HK-2 (cell line): ENCODE measurements at regions not wholly inside any gene's neighbourhood (a gene's known extent, or its start where the extent isn't known, plus 50 kb on each side); places are given as distances from the start of the nearest gene placed in this dataset.

Experiments
- DNase-seq: peaks from one replicate; pipeline ENCODE4 v3.0.0-alpha.2; 2018; ENCODE audit not compliant: unreplicated experiment

DNA sequence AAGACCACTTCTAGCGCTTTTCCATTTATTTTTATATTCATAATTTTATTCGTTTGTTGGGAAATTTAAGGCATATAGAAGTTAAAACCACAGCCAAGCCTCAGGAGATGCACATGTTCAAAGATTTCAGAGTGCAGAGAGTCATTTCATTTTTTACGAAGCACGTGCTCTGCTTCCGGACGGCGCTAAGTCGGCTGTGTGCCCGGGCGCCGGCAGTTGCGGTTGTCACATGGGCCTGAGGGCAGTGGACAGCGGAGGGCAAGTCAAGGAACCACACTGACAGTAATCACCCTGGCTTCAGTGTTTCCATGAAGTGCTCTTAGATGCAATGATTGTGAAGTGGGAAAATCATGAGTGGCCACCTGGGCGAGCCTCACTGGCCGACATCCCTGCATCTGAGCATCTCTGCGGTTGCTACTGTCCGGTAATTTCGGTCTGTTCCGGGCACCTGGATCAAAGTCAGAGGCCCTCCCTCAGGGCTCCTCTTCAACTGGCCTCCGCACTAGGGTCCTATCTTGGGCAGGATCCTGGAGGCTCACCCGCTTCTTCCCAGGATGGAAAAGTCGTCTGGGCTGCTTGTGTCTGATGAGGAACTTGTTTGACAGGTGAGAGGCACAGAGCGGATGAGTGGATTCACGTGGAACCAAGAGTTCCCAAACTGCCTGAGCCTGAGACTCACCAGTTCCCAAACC, 90.8 kb downstream of the DACT2 start:
- no peak for DNase-seq

DNA sequence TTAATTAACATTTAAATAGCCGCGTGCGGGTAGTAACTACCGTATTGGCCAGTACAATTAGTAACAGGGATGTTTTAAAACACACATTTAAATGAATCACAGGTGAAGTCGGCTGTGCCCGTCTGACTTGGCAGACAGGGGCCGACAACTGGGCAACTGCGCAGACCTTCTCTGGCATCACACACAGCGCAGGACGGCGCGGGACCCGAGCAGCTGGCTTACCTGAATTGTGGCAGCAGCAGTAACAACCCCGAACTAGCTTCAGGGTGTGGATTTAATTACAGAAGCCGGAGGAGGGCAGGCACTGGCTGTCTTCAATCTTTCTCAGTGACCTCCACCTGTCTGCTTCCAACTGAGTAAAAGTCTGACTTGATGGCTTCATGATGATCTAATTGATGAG, 91.7 kb downstream of the DACT2 start:
- no peak for DNase-seq

DNA sequence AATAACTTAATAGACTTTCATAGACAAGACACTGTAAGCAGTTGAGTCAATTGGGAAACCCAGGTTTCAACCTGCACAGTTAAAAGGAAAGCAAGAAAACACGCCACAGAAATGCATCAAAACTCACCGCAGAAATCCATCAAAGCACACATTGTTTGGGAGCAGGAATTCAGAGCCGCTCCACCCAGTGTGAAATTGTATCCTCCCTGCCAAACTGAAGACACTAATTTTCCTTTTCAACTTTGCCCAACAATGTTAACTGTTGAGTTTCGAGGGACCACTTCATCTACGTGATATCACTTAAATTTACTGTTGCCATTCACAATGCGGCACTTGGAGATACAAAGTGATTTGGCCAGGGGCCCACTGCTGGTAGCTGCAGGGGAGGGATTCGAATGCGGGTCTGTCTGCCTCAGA, 92.7 kb downstream of the DACT2 start:
- no peak for DNase-seq

DNA sequence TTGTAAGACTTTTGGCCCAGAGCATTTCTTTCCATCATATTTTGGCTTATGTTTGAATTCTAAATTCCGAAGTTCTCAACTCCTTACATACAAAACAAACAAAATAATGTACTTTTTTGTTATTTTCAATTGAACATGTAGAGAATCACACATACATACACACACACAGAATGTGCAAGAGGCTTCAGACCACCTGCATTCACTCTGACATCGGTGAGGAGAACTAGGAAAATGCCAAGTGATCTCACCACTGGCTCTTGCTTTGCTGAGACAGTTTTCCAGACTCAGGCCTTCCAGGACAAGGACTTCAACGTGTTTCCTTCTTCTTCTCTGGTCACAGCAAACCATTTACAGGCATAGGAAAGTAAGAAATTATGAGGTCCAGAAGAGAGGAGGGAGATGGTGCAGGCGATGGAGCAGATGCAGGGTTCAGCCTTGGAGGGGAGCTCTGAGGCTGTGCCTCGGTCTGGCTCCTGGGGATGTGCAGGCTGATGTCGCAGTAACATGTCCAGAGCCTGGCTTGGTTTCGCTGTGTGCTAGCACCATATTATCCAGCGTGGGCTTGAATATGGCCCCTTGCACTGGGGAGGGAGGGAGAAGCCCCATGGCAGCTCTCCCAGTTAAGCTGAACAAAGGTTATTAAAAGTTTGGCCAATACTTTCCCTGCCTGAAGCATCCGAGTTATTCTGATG, 93.4 kb downstream of the DACT2 start:
- DNase-seq: no peak

DNA sequence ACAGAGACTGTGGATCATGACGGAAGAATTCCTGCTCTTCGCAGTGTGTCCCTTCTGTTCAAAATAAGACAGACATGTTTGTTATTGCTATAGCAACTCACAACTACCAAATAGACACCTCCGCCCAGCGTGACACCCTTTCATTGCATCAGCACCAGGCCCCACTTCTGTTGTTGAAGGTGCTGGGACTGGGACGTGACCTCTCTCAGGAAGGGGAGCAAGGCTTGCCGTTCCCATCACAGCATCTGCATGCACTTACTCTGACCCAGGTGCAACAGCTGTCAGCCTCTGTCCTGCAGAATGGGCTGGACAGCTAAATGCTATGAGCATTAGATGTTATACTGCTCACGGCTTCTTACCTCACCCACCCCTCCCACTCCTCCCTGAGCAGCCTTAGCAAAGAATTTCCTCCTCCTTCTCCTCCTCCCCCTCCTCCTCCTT, 94.1 kb downstream of the DACT2 start:
- no peak for DNase-seq

DNA sequence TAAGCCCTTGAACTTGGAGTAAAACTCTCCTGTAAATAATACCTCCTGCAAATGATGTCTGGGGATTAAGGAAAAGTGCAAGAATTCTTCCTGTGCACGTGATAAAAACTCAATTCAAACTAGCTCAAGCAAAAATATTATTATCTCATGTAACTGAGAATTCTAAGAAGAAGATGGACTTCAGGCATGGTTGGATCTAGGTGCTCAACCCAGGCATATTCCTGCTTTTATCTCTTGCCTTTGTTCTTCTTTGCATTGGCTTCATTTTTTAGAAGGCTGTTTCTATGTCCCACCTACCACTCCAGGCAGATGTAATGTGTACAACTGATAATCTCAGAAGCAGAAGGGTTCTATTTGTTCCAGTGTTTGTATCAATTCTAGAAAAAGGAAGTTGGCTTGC, 95.8 kb downstream of the DACT2 start:
- no peak for DNase-seq

DNA sequence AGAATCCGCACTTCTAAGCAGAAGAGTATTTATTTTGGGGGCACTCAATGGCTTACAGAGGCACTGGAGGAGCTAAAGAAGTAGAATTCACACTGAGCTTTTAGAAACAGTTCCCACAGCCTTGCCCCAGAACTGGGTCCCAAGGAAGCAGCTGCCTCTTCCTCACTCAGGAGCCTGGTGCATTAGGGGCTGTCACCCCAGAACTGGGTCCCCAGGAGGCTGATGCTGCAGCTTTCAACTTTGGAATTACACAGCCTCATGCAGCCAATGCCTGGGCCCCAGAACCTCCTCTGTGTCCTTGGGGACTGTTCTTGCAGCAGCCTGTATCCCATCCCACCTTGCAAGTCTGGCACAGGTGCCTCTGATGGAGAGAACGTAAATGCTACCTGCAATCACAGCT, 96.4 kb downstream of the DACT2 start:
- DNase-seq: no peak

DNA sequence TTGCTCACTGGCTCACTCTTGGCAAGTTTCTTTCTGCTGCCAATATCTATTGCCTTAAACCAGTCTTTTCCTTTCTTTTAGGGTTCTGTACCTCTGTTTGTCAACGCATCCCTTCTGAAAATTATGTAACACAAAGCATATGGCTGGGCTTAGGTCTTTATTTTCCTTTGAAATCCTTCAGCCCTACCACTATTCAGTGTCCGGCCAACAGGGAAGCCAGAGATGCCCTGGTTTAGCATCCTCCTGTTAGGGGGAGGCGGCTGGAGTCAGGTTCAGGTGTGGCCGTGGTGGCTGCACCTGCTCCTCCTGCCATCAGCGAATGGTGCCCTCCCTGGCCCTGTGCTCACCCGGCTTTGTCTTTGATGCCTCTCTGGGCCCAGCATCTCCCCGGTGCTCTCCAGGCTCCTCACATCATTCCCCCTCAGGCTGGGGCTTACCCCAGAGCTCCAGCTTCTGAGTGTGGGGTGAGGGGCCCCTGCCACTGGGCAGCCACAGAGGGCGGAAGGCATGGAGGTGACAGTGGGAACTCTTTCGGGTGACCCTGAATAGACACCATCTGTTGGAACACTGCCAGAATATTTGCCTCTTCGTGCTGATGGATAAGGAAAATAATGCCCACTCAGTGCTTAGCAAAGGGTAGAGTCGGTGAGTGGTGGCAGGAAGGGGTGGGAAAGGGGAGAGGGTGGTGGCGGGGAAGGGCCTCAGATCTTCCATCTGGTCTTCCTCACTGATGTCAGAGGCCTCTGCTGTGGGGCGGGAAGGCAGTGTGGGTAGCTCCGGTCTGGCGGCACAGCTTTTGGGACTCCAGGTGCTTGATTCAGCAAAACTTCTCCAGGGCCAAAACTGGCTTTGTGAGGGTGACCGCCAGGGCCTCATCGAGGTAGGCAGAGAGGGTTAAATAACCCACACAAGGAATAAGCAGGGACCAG, 97.2 kb downstream of the DACT2 start:
- no peak for DNase-seq

DNA sequence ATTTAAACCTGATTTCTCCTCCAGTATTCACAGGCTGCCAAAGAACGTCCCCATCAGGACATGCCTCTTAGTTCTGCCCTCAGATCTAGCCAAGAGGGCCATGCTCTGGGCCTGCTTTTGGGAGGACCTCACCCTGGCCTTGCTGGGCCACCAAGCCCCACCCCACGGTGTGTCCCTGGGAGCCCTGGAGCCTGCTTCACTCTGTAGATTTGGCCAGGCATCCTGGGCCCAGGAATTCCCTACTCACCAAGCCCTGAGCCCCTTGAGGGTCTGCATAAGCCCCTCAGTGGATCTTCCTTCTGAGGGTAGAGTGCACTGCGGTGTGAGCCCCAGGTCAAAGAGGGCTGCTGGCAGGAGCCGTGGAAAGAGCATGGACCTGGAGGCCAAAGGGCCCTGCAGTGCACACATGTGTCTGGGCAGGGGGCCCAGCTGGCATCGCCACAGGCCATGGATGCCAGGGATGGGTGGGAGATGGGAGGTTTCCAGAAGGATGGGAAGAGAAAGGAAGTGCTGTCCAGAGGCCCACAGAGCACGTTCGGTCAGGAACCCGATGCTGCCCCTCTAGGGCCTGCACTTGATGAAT, 98.0 kb downstream of the DACT2 start:
- no peak for DNase-seq

DNA sequence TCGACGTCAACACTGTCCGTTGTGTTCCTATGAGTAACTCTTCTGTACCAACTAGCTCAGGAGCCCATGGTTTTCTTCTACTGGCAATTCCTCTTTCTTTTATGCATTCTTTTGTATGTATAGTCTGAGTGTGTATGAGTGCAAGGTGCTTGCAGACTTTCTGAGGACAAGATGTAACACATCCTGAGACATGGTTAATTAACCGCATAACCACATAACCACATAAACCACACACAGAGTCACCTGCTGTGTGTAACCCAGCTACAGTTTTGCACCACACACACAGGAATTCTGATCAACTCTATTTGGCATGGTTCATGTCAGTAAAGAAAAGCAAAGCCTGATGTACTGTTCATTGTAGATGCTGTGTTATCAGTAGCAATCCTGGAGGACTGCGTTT, 98.6 kb downstream of the DACT2 start:
- DNase-seq: no peak

DNA sequence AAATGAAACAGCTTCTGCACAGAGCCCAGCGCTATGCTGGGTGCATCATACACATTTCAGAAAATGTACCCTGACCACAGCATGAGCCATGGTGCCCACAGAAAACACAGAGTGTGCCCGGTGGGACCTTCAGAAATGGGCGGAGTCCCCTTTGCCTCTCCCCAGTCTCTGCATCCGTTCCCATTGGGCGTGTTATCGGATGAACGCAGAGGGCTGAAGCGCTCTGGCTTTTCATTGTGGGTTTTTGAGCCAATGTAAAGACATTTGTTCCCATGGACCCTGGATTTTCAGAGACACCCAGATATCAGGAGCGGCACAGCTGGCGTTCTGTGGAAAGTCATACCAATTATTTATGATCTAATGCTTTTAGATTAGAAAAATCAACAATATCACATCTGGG, 99.8 kb downstream of the DACT2 start:
- DNase-seq: no peak

DNA sequence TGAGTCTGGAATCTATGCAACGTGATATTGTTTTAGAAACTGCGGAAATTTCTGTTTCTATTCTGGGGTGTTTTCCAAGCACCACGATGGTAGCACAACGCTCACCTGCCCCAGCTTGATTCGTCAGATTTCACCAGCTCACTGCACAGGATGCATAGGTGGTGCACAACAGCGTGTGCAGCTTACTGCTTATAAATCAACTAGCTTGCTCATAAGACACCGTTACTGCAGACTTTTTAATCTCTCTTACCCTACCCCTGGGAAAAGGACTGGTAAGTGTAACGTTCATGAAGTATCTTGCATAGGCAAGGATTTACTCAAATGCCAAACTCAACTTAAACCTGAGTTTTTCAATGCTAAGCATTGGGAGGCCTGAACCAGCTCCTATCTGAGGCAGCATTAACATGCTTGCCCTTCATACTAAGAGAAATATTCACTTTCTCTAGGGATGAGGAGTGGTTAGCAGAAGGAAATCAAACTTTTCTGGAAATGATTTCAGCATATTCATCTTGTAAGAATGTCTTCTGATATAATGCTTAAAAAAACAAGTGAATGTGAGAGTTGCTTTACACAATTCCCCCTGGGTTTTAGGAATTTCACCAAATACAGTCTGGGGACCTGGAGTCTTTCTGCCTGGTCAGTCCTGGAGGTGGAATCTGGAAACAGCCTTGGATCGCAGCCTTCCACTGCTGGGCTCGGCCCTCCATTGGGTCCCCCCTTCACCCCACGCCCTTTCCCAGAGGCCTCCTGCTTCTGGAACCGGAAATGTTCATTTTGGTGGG, 100.6 kb downstream of the DACT2 start:
- no peak for DNase-seq

DNA sequence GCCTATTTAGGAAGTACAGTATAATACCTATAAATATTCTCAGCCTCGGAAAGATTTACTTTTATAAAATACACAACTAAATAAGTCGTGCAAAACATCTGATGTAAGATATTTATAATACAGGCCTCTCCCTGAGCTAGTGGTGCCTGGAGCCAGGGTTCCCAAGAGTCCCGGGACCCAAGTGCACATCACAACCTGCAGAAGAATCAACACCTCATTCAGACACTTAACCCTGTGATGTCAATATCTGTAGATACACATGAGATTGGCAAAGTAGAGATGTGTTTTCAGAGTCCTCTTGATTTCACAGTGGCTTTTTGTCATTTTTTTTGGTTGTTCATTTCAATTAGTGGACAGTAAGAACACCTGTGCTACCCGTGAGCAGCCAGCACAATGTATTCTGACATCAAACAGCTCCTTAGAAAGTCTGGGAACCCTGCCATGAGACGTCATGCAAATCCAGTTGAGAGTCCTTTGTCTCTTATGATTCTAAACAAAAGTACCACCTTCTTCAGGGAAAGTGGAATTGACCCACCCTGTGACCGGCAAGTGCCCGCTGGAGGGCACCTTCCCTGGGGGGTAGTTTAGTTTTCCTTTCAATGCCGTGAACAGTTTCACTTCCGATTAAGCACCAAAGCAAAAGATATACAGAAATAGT, 101.6 kb downstream of the DACT2 start:
- DNase-seq: no peak

DNA sequence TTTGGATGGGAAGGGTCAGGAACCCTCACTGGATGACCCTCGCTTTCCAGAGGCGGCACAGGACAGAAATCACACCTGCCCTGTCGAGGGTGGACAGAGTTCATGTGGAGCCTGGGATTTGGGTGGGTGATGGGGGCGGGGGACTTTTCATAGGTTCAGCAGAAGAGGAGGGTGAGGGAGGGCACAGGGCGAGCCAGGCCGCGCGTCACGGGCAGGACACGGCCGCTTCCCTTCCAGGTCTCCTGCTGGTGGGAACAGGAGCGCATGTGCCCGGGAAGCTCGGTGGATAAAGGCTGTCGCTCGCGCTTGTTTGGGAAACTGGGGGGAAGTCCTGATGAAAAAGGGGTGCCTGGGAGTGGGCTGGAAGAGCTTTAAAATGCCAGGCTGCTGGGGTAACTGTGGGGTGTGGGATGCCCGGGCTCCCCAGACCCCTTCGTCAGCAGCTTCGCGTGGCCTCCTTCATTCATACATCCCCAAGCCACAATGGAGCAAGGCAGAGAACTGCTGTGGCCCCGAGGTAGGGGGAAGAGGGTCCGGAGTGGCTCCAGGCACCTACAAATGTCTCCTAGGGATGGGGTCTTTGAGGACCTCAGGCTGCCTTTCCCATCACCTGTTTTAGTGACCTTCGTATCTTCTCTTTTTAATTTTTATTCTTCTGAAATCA, 102.2 kb downstream of the DACT2 start:
- no peak for DNase-seq

DNA sequence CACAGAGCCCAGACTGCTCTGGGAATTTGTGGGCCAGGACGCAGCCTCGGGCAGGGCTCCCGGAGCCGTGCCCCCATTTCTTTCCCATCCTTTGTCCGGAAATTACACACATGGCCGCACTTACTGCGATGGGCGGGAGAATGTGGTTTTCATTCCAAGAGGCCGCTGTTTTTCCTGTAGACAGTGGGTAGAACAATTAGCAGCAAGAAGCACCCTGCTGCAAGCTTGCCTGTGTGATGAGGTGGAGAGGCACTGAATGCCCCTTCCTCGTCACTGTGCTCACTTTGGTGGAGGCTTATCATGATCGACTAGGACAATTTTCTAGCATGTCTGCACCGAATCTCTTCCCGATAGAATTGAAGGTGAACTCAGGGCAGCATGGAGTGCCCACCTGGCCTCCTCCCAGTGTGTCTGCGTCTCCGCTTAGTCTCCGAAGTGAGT, 102.8 kb downstream of the DACT2 start:
- no peak for DNase-seq

DNA sequence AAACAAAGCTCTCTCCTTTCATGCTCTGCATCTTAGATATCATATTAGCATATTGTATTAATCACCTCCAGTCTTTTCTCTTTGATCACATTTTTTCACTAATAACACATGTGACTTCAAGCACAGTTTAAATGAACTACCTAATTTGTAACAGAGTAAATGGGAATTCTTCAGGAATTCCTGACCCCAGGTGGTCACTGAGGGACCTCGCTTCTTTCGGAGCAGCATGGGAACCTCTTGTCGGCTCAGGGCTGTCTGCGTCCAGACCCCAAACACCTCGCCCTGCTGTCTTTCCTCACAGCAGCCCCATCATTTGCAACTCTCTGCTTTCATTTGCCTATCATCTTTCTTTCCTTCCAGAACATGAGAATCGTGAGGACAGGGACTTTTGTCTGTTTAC, 103.5 kb downstream of the DACT2 start:
- no peak for DNase-seq

DNA sequence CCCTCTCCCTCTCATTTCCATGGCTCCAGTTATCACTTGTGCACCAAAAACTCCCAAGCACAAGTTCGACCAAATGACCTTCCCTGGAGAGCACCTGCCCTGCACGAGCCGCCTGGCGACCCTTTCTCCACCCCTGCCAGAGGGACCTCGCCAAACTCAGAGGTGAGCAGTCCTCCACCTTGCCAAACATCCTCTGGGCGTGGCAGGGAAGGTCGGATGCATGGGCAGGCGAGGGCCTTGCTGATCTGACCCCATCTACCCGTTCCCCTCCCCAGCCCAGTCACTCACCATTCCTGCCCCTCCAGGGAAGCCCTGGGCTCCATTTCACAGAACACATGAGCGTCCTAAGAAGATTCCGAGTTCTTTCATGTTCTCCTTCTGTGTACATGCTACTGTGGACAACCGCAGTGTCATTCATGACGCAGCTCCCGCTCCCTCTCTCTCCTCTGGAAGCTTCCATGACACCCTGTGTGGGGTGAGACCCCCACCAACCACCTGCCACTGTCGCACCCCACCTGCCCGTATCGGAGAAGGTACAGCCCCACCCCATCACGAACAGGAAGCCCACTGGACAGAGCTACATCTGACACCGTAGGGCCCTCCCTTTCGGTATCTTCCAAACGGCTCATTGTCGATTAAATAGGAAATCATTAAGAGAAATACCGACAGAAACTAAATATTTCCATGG, 104.3 kb downstream of the DACT2 start:
- no peak for DNase-seq

DNA sequence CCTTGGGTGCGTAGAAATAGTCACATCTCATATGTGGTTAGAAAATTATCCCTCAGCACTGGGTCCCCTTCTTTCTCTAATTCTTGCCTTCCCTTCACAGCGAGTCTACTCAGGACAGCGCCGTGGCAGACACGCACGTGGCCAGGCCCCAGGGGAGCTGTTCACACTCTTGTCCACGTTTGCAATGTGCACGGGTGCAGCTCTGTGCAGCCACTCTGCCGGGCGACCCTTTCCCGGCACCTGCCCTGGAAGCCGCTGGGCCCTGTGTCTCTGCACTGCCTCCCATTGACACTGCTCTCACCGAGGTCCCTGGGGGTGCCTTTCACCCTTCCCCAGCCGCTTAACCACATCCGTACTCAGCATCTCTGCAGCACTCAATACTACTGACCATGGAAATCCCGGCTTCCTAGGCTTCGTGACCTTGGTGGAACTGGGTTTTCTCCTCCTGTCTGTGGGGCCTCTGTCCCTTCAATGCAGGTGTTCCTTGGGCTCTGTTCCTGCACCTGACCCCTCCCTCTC, 104.9 kb downstream of the DACT2 start:
- DNase-seq: no peak

DNA sequence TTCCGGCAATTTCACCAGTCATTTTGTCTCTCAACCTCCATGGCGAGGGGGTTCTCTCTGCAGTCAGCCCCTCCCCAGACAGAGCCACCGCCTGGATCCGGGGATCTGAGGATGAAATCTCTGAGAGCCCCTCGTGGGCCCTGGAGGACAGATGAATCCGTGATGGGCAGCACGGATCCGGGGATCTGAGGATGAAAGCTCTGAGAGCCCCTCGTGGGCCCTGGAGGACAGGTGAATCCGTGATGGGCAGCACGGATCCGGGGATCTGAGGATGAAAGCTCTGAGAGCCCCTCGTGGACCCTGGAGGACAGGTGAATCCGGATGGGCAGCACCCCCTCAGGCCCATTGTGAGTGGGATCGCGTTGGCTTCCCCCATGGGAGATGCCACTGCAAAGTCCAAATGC, 106.5 kb downstream of the DACT2 start:
- no peak for DNase-seq
